Sigmoid colon (tissue), 3 donors: ENCODE measurements at regions not wholly inside any gene's neighbourhood (a gene's known extent, or its start where the extent isn't known, plus 50 kb on each side); places are given as distances from the start of the nearest gene placed in this dataset.

Experiments used
- POLR2A ChIP-seq, 2 donors: fragments of 450-650 bp; IDR thresholded peaks; one replicate each; pipeline ENCODE4 v1.6.1; 2016; ENCODE audit warnings: antibody characterized with exemption in 2 of 2, mild to moderate bottlenecking in 2 of 2, moderate library complexity in 2 of 2
- TF ChIP-seq, protein P1 (sequence below), 4 experiments: fragments of 450-650 bp in 3 of 4; fragments of 200-600 bp in 1 of 4; IDR thresholded peaks; one replicate each; pipeline ENCODE4 v1.5.1; 2016 to 2019; ENCODE audit warnings: antibody characterized with exemption in 4 of 4, mild to moderate bottlenecking in 3 of 4, moderate library complexity in 2 of 4

DNA sequence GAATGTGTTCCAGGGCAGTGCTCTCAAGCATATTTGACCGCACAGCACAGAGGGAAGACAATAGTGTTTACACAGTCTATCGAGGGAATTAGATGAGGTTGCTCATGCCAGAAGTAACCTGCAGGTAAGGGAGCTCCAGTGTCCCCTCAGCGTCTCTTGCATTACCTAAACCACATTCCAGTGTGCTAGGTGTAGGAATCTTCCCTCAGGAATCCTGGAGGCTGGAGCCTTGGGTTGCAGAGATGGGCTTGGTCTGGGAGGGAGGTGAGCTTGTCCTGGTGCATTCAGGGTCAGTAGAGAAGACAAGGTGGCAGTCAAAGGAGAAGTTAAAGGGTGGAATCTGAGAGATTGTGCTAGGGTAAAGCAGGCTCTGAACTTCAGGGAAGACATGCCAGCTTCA is 56.3 kb downstream of the SOX14 start:
- TF ChIP-seq, protein P1, sequence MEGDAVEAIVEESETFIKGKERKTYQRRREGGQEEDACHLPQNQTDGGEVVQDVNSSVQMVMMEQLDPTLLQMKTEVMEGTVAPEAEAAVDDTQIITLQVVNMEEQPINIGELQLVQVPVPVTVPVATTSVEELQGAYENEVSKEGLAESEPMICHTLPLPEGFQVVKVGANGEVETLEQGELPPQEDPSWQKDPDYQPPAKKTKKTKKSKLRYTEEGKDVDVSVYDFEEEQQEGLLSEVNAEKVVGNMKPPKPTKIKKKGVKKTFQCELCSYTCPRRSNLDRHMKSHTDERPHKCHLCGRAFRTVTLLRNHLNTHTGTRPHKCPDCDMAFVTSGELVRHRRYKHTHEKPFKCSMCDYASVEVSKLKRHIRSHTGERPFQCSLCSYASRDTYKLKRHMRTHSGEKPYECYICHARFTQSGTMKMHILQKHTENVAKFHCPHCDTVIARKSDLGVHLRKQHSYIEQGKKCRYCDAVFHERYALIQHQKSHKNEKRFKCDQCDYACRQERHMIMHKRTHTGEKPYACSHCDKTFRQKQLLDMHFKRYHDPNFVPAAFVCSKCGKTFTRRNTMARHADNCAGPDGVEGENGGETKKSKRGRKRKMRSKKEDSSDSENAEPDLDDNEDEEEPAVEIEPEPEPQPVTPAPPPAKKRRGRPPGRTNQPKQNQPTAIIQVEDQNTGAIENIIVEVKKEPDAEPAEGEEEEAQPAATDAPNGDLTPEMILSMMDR (IDR thresholded peaks at IDR 0.05): no peak
- TF ChIP-seq POLR2A (IDR thresholded peaks at IDR 0.05): no peak
